ENCODE measurements at regions not wholly inside any gene's neighbourhood (a gene's known extent, or its start where the extent isn't known, plus 50 kb on each side); places are given as distances from the start of the nearest gene placed in this dataset.

GRCh38 chr6:159594106-159594749 lies 98.8 kb downstream of the SOD2 start:
- peak in 1 of 2 donors; percentile 65 for ATAC-seq
- Histone ChIP-seq H3K9me3 (ENCODE audit: control insufficient read depth, low read length) (no peaks in the 10 kb centered on the region), H3K4me1 (ENCODE audit: control insufficient read depth, insufficient read depth, low read length) (no peaks in the 10 kb centered on the region), H3K4me3 (ENCODE audit: low read length) (no peak overlapping the region), H3K27ac (ENCODE audit: low read length) (no peak overlapping the region), H3K27me3 (ENCODE audit: control insufficient read depth, insufficient read depth) (no peaks in the 10 kb centered on the region)
- DNase-seq: no peak
- intact Hi-C loops (cut with DNase I): no loop called here
- WGBS: 79% methylated on average over 7 of the region's 7 CpGs

GRCh38 chr6:159590835-159591234 lies 102.2 kb downstream of the SOD2 start:
- intact Hi-C loops (cut with DNase I): no loop called here
- no peaks in the 10 kb centered on the region for H3K27me3 ChIP-seq (ENCODE audit: control insufficient read depth, insufficient read depth)
- ATAC-seq: no peak

GRCh38 chr6:159586684-159587083 lies 106.4 kb downstream of the SOD2 start:
- Histone ChIP-seq H3K4me3 (ENCODE audit: low read length) (no peak overlapping the region), H3K27me3 (ENCODE audit: control insufficient read depth, insufficient read depth) (no peaks in the 10 kb centered on the region), H3K4me1 (ENCODE audit: control insufficient read depth, insufficient read depth, low read length) (no peaks in the 10 kb centered on the region), H3K9me3 (ENCODE audit: control insufficient read depth, low read length) (no peaks in the 10 kb centered on the region), H3K27ac (ENCODE audit: low read length) (no peak overlapping the region)
- ATAC-seq: no peak
- 84% methylated on average over 1 of the region's 1 CpG for WGBS
- intact Hi-C loops (cut with DNase I): no loop called here
- DNase-seq: no peak

More at GRCh38 chr6:159590835-159591234, 102.2 kb downstream of the SOD2 start:
- Histone ChIP-seq H3K4me1 (ENCODE audit: control insufficient read depth, insufficient read depth, low read length) (no peaks in the 10 kb centered on the region), H3K27ac (ENCODE audit: low read length) (no peak overlapping the region), H3K4me3 (ENCODE audit: low read length) (no peak overlapping the region), H3K9me3 (ENCODE audit: control insufficient read depth, low read length) (no peaks in the 10 kb centered on the region)
- WGBS: 68% methylated on average over 5 of the region's 5 CpGs
- DNase-seq: no peak

- intact Hi-C loops (cut with DNase I): no loop called here
- no peaks in the 10 kb centered on the region for H3K9me3 ChIP-seq (ENCODE audit: control insufficient read depth, low read length)
- 84% methylated on average over 8 of the region's 8 CpGs for WGBS
These were observed 110.3 kb downstream of the SOD2 start for GRCh38 chr6:159582736-159583135.

GRCh38 chr6:159578629-159579028 lies 114.4 kb downstream of the SOD2 start:
- WGBS: 87% methylated on average over 5 of the region's 5 CpGs
- H3K27me3 ChIP-seq (ENCODE audit: control insufficient read depth, insufficient read depth): no peaks in the 10 kb centered on the region
- H3K4me3 ChIP-seq (ENCODE audit: low read length): no peak overlapping the region
- H3K4me1 ChIP-seq (ENCODE audit: control insufficient read depth, insufficient read depth, low read length): no peaks in the 10 kb centered on the region
- no peak overlapping the region for H3K27ac ChIP-seq (ENCODE audit: low read length)
- no peaks in the 10 kb centered on the region for H3K9me3 ChIP-seq (ENCODE audit: control insufficient read depth, low read length)
- ATAC-seq: no peak
- no peak for DNase-seq
- intact Hi-C loops (cut with DNase I): no loop called here

More at GRCh38 chr6:159582736-159583135, 110.3 kb downstream of the SOD2 start:
- Histone ChIP-seq H3K27ac (ENCODE audit: low read length) (no peak overlapping the region), H3K4me1 (ENCODE audit: control insufficient read depth, insufficient read depth, low read length) (no peaks in the 10 kb centered on the region), H3K27me3 (ENCODE audit: control insufficient read depth, insufficient read depth) (no peaks in the 10 kb centered on the region), H3K4me3 (ENCODE audit: low read length) (no peak overlapping the region)
- DNase-seq: no peak
- ATAC-seq: no peak

- DNase-seq: no peak
- ATAC-seq: no peak
- H3K9me3 ChIP-seq (ENCODE audit: control insufficient read depth, low read length): no peaks in the 10 kb centered on the region
- no peak overlapping the region for H3K27ac ChIP-seq (ENCODE audit: low read length)
- intact Hi-C loops (cut with DNase I): no loop called here
- H3K27me3 ChIP-seq (ENCODE audit: control insufficient read depth, insufficient read depth): no peaks in the 10 kb centered on the region
- no peak overlapping the region for H3K4me3 ChIP-seq (ENCODE audit: low read length)
- no peaks in the 10 kb centered on the region for H3K4me1 ChIP-seq (ENCODE audit: control insufficient read depth, insufficient read depth, low read length)
- WGBS: 84% methylated on average over 5 of the region's 5 CpGs
These were observed 115.5 kb downstream of the SOD2 start for GRCh38 chr6:159577564-159577963.

- ATAC-seq (no peak), DNase-seq (peak in 2 of 3 donors; percentile 23 to 60)
- Histone ChIP-seq H3K27ac (ENCODE audit: low read length) (no peak overlapping the region), H3K27me3 (ENCODE audit: control insufficient read depth, insufficient read depth) (no peaks in the 10 kb centered on the region), H3K4me1 (ENCODE audit: control insufficient read depth, insufficient read depth, low read length) (no peaks in the 10 kb centered on the region), H3K9me3 (ENCODE audit: control insufficient read depth, low read length) (no peaks in the 10 kb centered on the region), H3K4me3 (ENCODE audit: low read length) (no peak overlapping the region)
- intact Hi-C loops (cut with DNase I): no loop called here
- 52% methylated on average over 12 of the region's 12 CpGs for WGBS
These were observed 120.5 kb downstream of the SOD2 start for GRCh38 chr6:159572439-159573110.

GRCh38 chr6:159565181-159565710 lies 127.8 kb downstream of the SOD2 start:
- no peak overlapping the region for H3K4me3 ChIP-seq (ENCODE audit: low read length)
- 65% methylated on average over 7 of the region's 7 CpGs for WGBS
- ATAC-seq: no peak
- no peaks in the 10 kb centered on the region for H3K4me1 ChIP-seq (ENCODE audit: control insufficient read depth, insufficient read depth, low read length)
- intact Hi-C loops (cut with DNase I): no loop called here
- no peak for DNase-seq
- H3K27me3 ChIP-seq (ENCODE audit: control insufficient read depth, insufficient read depth): no peaks in the 10 kb centered on the region
- no peak overlapping the region for H3K27ac ChIP-seq (ENCODE audit: low read length)
- no peaks in the 10 kb centered on the region for H3K9me3 ChIP-seq (ENCODE audit: control insufficient read depth, low read length)

GRCh38 chr6:159564456-159564855 lies 128.6 kb downstream of the SOD2 start:
- intact Hi-C loops (cut with DNase I): no loop called here
- Histone ChIP-seq H3K4me3 (ENCODE audit: low read length) (no peak overlapping the region), H3K9me3 (ENCODE audit: control insufficient read depth, low read length) (no peaks in the 10 kb centered on the region), H3K27me3 (ENCODE audit: control insufficient read depth, insufficient read depth) (no peaks in the 10 kb centered on the region), H3K4me1 (ENCODE audit: control insufficient read depth, insufficient read depth, low read length) (no peaks in the 10 kb centered on the region), H3K27ac (ENCODE audit: low read length) (no peak overlapping the region)
- DNase-seq (no peak), ATAC-seq (no peak)
- WGBS: 83% methylated on average over 5 of the region's 5 CpGs

GRCh38 chr6:159557031-159557430 lies 136.0 kb downstream of the SOD2 start:
- ATAC-seq (no peak), DNase-seq (no peak)
- 62% methylated on average over 4 of the region's 4 CpGs for WGBS
- intact Hi-C loops (cut with DNase I): no loop called here
- H3K4me3 ChIP-seq (ENCODE audit: low read length): no peak overlapping the region
- no peaks in the 10 kb centered on the region for H3K9me3 ChIP-seq (ENCODE audit: control insufficient read depth, low read length)
- no peaks in the 10 kb centered on the region for H3K27me3 ChIP-seq (ENCODE audit: control insufficient read depth, insufficient read depth)
- no peak overlapping the region for H3K27ac ChIP-seq (ENCODE audit: low read length)
- H3K4me1 ChIP-seq (ENCODE audit: control insufficient read depth, insufficient read depth, low read length): no peaks in the 10 kb centered on the region

- WGBS: 46% methylated on average over 5 of the region's 5 CpGs
- H3K27me3 ChIP-seq (ENCODE audit: control insufficient read depth, insufficient read depth): no peaks in the 10 kb centered on the region
- no peaks in the 10 kb centered on the region for H3K9me3 ChIP-seq (ENCODE audit: control insufficient read depth, low read length)
- ATAC-seq: no peak
- no peaks in the 10 kb centered on the region for H3K4me1 ChIP-seq (ENCODE audit: control insufficient read depth, insufficient read depth, low read length)
- no peak overlapping the region for H3K27ac ChIP-seq (ENCODE audit: low read length)
- intact Hi-C loops (cut with DNase I): no loop called here
- DNase-seq: no peak
- no peak overlapping the region for H3K4me3 ChIP-seq (ENCODE audit: low read length)
These were observed 137.8 kb downstream of the SOD2 start for GRCh38 chr6:159555082-159555875.
